ENCODE measurements at regions not wholly inside any gene's neighbourhood (a gene's known extent, or its start where the extent isn't known, plus 50 kb on each side); places are given as distances from the start of the nearest gene placed in this dataset.

DNA sequence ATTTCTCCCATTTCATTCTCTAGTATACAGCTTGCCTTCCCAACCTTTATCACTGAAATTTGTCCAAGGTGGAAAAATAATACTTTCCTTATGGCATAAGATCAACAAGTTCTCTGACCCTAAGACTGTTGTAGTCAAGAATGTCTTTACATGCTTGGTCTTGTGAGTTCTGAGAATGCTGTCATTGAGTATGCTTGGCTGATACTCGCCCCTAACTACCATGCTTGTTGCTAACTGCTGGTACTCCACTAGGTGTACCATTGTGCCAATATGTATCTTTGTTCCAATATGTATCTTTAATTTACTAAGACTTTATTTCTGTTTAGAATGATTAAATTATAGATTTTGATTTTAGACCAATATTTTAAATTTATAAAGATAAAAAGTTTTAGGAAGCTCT is 796.4 kb downstream of the PCDH7 start:
- DNase-seq (ENCODE audit: low spot score) = no peak

GRCh38 chr4:31518796-31519250 is 798.7 kb downstream of the PCDH7 start:
- DNase-seq (ENCODE audit: low spot score) = no peak

GRCh38 chr4:31530555-31530954 is 810.4 kb downstream of the PCDH7 start:
- no peak for DNase-seq (ENCODE audit: low spot score)

DNA sequence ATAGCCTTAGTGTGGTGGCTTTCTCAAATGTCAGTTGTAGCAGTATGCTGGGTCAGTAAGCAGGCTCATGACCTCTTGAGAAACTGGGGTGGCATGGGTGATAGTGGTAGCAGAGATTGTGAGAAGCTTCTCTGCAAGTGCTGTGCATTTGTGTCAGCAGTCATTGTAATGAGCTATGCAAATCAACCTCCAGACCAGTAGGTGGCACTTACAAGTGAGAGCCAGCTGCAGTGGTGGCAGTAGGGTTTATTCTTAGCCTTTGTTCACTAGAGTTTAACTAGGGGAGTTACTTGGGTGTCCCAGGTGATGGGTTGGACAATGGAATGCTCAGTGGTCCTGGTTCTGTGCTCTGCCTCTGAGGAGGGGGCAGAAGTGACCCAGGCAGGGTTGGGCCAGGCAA is 818.7 kb downstream of the PCDH7 start:
- no peak for DNase-seq (ENCODE audit: low spot score)

- DNase-seq (ENCODE audit: low spot score) = peak; percentile 13
Observed at GRCh38 chr4:31539284-31540069, 819.3 kb downstream of the PCDH7 start.

GRCh38 chr4:31545330-31545729 is 825.2 kb downstream of the PCDH7 start:
- DNase-seq (ENCODE audit: low spot score) = no peak

DNA sequence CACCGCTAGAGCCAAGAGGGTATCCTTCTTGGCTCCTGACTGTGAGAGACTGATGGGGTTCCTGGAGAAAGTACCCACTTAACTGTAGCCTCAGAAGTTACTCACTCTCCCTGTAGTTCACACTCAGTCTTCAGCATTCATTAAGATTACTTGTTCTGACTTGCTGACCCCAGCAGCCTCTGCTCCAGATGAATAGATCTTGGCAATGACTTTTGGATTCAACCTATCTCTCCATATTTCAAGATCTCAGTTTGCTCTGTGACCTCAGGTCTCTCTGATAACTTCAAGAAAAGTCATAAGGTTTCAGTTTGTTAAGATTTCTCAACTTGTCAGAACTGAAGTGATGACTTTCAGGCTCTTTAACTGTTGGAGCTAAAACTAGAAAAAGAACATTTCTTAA is 825.6 kb downstream of the PCDH7 start:
- DNase-seq (ENCODE audit: low spot score) = no peak

- no peak for DNase-seq (ENCODE audit: low spot score)
Observed at GRCh38 chr4:31548021-31548420, 827.9 kb downstream of the PCDH7 start.

- DNase-seq (ENCODE audit: low spot score) = peak; percentile 11
Observed at GRCh38 chr4:31548823-31549222, 828.7 kb downstream of the PCDH7 start.

DNA sequence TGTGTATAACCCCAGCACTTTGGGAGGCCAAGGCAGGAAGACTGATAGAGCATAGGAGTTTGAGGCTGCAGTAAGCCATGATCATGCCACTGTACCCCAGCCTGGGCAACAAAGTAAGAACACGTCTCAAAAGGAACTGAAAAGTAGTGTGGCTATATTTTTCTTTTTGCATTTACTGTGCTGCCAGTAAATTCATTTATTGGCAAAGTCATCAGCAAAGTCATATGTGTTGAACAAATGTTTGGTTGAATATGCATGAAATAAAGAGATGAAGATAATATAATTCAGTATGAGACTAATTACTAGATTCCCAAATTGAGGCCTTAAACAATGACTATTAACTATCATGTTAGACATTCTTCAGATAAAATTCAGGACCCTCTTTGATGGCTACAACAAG is 829.1 kb downstream of the PCDH7 start:
- no peak for DNase-seq (ENCODE audit: low spot score)

DNA sequence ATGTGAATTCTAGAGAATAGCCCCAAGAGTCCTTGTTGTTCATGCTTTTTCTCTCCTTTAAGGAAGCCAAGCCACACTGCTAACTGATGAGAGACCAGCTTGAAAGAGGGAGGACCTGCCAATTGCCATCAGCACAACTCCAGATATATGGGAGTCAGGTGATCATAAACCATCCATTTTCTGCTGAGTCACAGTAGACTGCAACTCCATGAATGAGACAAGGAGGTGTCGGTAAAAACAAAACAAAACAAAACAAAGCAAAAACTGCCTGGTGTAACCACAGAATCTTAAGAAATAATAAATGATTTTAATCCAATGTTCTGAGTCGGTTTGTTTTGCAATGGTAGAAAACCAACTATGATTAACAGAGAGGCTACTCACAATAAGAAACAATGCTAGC is 837.3 kb downstream of the PCDH7 start:
- no peak for DNase-seq (ENCODE audit: low spot score)

- no peak for DNase-seq (ENCODE audit: low spot score)
Observed at GRCh38 chr4:31573554-31573953, 853.4 kb downstream of the PCDH7 start.

DNA sequence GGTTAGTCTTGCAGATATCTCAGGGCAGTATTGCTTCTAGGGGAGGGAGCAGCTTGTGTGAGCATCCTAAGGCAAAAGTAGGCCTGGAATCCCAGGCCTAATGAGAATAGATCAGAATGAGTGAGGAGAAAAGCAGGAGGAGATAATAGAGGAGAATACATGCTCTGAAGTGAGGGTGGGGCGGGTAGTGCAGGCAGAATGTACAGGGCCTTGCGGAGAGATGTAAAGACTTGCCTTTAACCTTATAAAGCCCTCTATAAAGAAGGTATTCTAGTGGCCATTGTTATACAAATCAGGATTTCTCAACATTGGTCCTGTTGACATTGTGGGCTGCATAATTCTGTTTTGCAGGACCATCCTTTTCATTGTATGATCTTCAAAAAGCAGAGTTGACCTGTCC is 855.3 kb downstream of the PCDH7 start:
- DNase-seq (ENCODE audit: low spot score) = no peak

DNA sequence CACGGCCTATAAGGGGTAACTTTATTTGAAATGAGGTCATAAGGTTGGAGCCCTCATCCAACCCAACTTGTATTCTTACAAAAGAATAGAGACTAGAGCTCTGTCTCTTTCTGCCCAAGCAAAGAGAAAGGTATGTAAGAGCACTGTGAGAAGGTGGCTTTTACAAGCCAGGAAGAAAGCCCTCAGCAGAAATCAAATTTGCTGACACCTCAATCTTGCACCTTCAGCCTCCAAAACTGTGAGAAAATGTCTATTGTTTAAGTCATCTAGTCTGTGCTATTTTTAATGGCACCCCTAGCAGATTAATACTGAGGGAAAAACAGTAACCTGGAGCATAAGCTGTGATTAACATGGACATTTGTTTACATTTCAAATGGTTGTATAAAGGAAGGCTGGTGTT is 860.7 kb downstream of the PCDH7 start:
- no peak for DNase-seq (ENCODE audit: low spot score)

DNA sequence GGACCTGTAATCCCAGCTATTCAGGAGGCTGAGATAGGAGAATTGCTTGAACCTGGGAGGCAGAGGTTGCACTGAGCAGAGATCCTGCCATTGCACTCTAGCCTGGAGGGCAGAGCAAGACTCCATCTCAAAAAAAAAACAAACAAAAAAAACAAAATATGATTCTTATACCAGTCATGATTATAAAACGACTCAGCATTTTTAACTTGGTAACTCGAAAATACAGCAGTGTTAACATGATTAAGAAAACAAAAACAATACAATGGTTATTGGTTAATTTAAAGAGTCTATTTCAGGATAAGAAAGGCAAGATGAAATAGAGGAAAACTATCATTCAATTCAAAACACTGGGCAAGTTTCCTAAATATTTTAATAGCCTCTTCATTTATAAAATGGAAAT is 865.3 kb downstream of the PCDH7 start:
- DNase-seq (ENCODE audit: low spot score) = no peak

GRCh38 chr4:31592293-31592692 is 872.1 kb downstream of the PCDH7 start:
- no peak for DNase-seq (ENCODE audit: low spot score)

DNA sequence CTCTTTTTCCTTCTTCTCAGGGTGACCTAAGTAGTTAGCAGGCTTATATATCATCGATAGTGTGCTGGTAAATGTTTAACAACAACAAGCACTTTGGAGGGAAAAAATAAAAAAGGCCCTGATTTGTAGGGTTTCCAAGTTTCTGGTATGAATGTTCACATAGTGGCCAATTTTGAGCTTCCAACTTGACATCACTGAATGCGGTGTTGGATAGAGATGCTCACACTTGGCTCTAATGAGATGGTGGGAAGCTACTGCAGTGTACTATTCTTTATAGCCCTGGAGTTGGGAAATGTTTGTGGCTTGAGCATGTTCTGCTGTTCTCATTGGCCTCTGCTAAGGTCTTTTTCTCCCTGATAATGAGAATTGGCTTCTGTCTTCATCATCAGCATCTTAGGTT is 875.3 kb downstream of the PCDH7 start:
- DNase-seq (ENCODE audit: low spot score) = no peak

GRCh38 chr4:31598639-31599038 is 878.5 kb downstream of the PCDH7 start:
- no peak for DNase-seq (ENCODE audit: low spot score)

DNA sequence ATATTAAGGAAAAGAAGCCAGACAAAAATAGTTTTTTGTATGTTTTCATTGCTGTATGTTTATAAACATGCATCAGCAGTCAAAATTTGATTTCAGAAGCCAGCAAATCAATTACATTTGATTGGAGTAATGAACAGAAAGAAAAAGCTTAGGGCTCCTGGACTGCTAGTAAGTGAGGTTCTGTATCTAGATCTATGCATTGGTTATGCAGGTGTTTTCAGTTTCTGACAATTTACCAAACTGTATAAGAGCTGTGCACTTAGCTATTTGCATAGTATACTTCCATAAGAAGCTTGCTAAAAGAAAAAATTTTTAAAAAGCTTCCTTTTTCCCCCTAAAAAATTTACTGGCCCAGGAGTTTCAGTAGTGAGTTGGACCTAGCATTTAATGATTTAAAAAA is 881.6 kb downstream of the PCDH7 start:
- no peak for DNase-seq (ENCODE audit: low spot score)

DNA sequence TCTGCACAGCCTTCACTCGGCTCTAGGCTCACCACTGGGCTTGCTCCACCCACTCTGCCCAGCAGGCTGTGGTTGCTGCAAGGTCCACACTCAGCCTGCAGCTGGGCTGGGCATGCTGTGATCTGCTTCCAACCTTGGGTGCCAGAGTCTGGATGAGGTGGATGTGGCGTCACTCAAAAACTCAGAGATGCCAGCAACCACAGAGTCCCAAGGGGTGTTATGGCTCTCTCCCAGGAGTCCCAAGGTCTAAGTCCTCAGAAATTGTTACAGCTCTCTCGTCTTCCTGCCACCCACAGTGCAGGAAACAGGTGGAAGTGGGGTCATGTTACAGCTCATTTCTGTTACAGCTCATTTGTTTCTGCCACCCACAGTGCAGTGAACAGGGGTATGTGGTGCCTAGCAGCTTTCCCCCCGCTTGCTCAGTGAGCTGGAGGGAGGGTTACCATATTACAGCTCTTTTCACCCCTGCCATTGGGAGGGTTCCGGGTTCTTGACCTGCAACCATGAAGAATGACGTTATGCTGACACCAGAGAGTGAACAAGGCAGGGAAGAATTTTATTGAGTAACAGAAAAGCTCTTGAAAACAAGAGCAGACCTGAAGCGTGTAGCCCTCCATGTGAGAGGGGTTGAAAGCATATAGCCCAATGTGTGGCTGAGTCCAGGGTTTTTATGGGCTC is 893.9 kb downstream of the PCDH7 start:
- no peak for DNase-seq (ENCODE audit: low spot score)

- no peak for DNase-seq (ENCODE audit: low spot score)
Observed at GRCh38 chr4:31617667-31618066, 897.5 kb downstream of the PCDH7 start.

DNA sequence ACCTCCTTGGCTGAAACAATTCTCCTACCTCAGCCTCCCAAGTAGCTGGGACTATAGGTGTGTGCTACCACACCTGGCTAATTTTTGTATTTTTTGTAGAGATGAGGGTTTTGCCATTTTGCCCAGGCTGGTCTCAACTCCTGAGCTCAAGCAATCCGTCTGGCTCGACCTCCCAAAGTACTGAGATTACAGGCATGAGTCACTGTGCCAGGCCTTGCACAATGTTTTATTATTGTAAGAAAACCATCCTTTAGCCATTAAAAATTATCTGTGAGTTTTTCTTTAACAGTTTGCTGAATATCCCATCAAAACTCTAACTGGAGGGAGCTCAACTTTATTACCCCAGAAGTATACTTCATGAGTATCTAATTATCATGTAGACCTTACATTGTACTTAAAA is 900.3 kb downstream of the PCDH7 start:
- DNase-seq (ENCODE audit: low spot score) = no peak

GRCh38 chr4:31645236-31645635 is 925.1 kb downstream of the PCDH7 start:
- DNase-seq (ENCODE audit: low spot score) = no peak

DNA sequence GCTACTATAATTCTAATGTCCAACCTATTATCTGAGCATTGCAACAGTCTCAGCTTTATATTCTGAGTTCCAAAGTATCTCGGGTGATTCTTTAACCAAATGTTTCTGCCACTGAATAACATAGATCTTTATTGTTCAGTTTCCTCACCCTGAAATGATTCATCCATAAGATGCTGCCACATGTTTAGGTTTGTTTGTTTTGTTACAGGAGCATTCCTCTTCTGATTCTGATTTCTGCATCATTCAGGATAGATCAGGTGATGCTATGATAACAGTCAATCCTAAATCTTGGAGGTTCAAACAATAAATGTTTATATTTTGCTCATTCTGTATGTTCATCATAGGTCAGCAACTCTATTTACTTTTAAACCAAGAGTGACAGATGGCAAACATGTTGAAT is 927.6 kb downstream of the PCDH7 start:
- DNase-seq (ENCODE audit: low spot score) = no peak
